PC-9 (cell line): ENCODE measurements at regions not wholly inside any gene's neighbourhood (a gene's known extent, or its start where the extent isn't known, plus 50 kb on each side); places are given as distances from the start of the nearest gene placed in this dataset.

Experiments used
- BruUV-seq: library from RNA; stranded (reverse); fragments of 400-500 nt; replicated peaks from 2 replicates; lab custom pipeline; 2021; lab: Mats Ljungman, UMichigan
- CTCF ChIA-PET: fragments of 300-600 bp; sonication (Branson Sonifier 250); formaldehyde crosslinking; loops from one replicate; lab custom pipeline; 2022; ENCODE audit warnings: antibody characterized with exemption; lab: Charles Lee
- POLR2A ChIA-PET: fragments of 300-600 bp; sonication (Branson Sonifier 250); formaldehyde crosslinking; loops from one replicate; lab custom pipeline; 2022; ENCODE audit warnings: antibody characterized with exemption; ENCODE audit not compliant: unreplicated experiment; lab: Charles Lee
- DNase-seq, 2 experiments: peaks; one replicate each; pipeline versions ENCODE4 v3.0.0 to v3.0.0-alpha.2; 2015 to 2022; ENCODE audit warnings: mixed read lengths in 1 of 2
- H2AFZ ChIP-seq: fragments of 200-600 bp; sonication (generic); 2 replicates; pipeline ENCODE4 v1.8.1; 2017; ENCODE audit warnings: antibody characterized with exemption
- H3F3A ChIP-seq: fragments of 200-600 bp; sonication (generic); 2 replicates; pipeline ENCODE4 v1.8.1; 2017; ENCODE audit warnings: antibody characterized with exemption, mild to moderate bottlenecking, low read depth; ENCODE audit not compliant: insufficient read depth
- H3K27ac ChIP-seq: fragments of 200-600 bp; sonication (generic); 2 replicates; pipeline ENCODE4 v1.6.1; 2016; ENCODE audit warnings: mixed run types
- H3K27me3 ChIP-seq: fragments of 200-600 bp; sonication (generic); 2 replicates; pipeline ENCODE4 v1.6.1; 2016; ENCODE audit warnings: low read depth, mixed run types; ENCODE audit not compliant: insufficient read depth
- H3K36me3 ChIP-seq: fragments of 200-600 bp; sonication (generic); 2 replicates; pipeline ENCODE4 v1.6.1; 2016; ENCODE audit warnings: low read depth, mixed run types
- H3K4me1 ChIP-seq: fragments of 200-600 bp; sonication (generic); replicated peaks from 2 replicates; pipeline ENCODE4 v1.6.1; 2016; ENCODE audit warnings: mixed run types; ENCODE audit not compliant: insufficient read depth
- H3K4me2 ChIP-seq: fragments of 200-600 bp; sonication (generic); 2 replicates; pipeline ENCODE4 v1.6.1; 2017; ENCODE audit warnings: mixed run types
- H3K4me3 ChIP-seq: fragments of 200-600 bp; sonication (generic); 2 replicates; pipeline ENCODE4 v1.6.1; 2016; ENCODE audit warnings: mixed run types
- H3K79me2 ChIP-seq: fragments of 200-600 bp; sonication (generic); 2 replicates; pipeline ENCODE4 v1.6.1; 2017; ENCODE audit warnings: low read depth, mixed run types
- H3K9me2 ChIP-seq: fragments of 200-600 bp; sonication (generic); 2 replicates; pipeline ENCODE4 v1.8.1; 2017; ENCODE audit warnings: mild to moderate bottlenecking; ENCODE audit not compliant: insufficient read depth
- H3K9me3 ChIP-seq: fragments of 200-600 bp; sonication (generic); 2 replicates; pipeline ENCODE4 v1.8.1; 2016; ENCODE audit warnings: low read depth; ENCODE audit not compliant: insufficient read depth
- H4K20me1 ChIP-seq: fragments of 200-600 bp; sonication (generic); 2 replicates; pipeline ENCODE4 v1.8.1; 2017; ENCODE audit not compliant: insufficient read depth
- EZH2 ChIP-seq: fragments of 200-600 bp; sonication (generic); IDR thresholded peaks from 2 replicates; pipeline ENCODE4 v1.8.0; 2017; ENCODE audit warnings: antibody characterized with exemption, low read depth
- intact Hi-C: fragments of 100-400 bp; cut with micrococcal nuclease; formaldehyde crosslinking; loops from one replicate; pipeline ENCODE4 v1.10.0; 2022; ENCODE audit not compliant: unreplicated experiment
- TF ChIP-seq, protein P1 (sequence below): fragments of 200-600 bp; sonication (generic); conservative IDR thresholded peaks from 2 replicates; pipeline ENCODE4 v1.6.1; 2017; ENCODE audit warnings: mixed run types, antibody characterized with exemption, mild to moderate bottlenecking, moderate library complexity

DNA sequence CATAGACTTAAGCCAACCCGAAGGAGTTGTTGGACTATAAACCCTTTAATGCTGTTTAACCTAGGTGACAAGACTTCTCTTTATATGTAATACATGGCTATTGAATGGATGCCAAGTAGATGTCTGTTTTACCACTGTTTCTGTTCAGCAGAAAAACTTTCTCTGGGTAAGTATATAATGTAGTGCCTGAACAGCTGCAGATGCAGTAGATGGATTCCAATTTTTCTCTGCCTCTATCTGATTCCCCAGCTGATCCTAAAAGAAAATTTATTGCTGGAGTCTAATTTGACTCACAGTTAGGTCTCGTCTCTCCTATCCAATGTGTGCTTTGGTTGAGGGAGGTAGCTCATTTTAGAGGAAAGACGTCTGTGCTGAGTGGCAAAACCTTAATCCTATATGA, 256.5 kb upstream of the CBLB start:
- no peak overlapping the region for H3K4me2 ChIP-seq
- intact Hi-C loops, result no loop called here
- no peak overlapping the region for H3K27ac ChIP-seq
- H3F3A ChIP-seq, result no peaks in the 10 kb centered on the region
- H3K9me2 ChIP-seq, result 0 out of 2 replicates have a peak, but pooled peaks cover 7% of the 10 kb centered on the region
- H3K4me1 ChIP-seq, result peaks cover 20% of the 10 kb centered on the region
- H3K79me2 ChIP-seq, result no peaks in the 10 kb centered on the region
- H2AFZ ChIP-seq, result no peak overlapping the region
- H3K27me3 ChIP-seq, result no peaks in the 10 kb centered on the region
- ChIA-PET POLR2A (no interaction called here), CTCF (interaction anchor here (0.7 kb wide), 1 partner anchor 608 kb away, joined by 3 read pairs; no protein-coding TSS in a partner anchor)
- no peak for TF ChIP-seq EZH2
- TF ChIP-seq, protein P1, sequence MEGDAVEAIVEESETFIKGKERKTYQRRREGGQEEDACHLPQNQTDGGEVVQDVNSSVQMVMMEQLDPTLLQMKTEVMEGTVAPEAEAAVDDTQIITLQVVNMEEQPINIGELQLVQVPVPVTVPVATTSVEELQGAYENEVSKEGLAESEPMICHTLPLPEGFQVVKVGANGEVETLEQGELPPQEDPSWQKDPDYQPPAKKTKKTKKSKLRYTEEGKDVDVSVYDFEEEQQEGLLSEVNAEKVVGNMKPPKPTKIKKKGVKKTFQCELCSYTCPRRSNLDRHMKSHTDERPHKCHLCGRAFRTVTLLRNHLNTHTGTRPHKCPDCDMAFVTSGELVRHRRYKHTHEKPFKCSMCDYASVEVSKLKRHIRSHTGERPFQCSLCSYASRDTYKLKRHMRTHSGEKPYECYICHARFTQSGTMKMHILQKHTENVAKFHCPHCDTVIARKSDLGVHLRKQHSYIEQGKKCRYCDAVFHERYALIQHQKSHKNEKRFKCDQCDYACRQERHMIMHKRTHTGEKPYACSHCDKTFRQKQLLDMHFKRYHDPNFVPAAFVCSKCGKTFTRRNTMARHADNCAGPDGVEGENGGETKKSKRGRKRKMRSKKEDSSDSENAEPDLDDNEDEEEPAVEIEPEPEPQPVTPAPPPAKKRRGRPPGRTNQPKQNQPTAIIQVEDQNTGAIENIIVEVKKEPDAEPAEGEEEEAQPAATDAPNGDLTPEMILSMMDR, result no peak
- no peak for DNase-seq
- no peaks in the 10 kb centered on the region for H4K20me1 ChIP-seq
- no peak overlapping the region for H3K4me3 ChIP-seq
- 0 out of 2 replicates have a peak, but pooled peaks cover 3% of the 10 kb centered on the region for H3K9me3 ChIP-seq
- H3K36me3 ChIP-seq, result no peaks in the 10 kb centered on the region
- no TSS peak for BruUV-seq

DNA sequence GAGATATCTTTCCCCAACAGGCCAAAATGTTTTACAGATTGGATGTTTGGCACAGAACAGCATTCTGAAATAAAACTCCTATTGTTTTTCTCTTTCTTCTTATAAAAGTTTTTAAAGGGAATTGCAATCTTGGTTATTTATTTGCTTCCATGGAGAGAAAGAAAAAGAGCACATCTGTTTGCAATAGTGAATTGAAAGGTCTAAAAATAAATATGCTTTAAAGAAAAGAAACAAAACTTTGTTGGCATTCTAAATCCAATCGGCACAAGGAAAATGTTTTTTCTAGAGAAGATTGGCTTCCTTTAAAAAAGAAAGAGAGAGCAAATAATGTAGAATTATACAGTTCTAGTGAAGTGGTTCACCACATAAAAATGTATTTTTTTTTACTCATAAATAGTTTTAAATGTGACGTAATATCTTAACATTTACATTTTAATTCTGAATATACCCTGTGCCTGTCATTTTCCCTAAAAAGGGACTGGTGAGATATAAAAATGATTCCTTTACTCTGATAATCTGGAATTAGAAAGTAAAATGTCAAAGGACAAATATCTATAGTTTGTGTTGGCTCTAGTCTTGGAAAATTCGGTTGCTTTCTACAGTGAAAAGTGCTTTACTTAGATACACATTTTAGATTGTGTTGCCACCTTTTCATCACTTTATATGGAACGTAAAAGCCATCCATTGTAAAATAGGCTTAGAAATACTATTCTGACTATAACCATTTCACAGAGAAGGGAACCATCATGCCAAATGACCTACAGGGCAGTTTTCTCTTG, 257.4 kb upstream of the CBLB start:
- H3K4me2 ChIP-seq, result no peak overlapping the region
- no peaks in the 10 kb centered on the region for H3K9me2 ChIP-seq
- POLR2A ChIA-PET, result no interaction called here
- DNase-seq, result no peak
- no peaks in the 10 kb centered on the region for H3F3A ChIP-seq
- BruUV-seq, result no TSS peak
- H3K27ac ChIP-seq, result no peak overlapping the region
- 0 out of 2 replicates have a peak, but pooled peaks cover 3% of the 10 kb centered on the region for H3K9me3 ChIP-seq
- no peaks in the 10 kb centered on the region for H3K36me3 ChIP-seq
- no peaks in the 10 kb centered on the region for H3K27me3 ChIP-seq
- TF ChIP-seq, protein P1, result no peak
- no peak for TF ChIP-seq EZH2
- intact Hi-C loops, result no loop called here
- no peak overlapping the region for H3K4me3 ChIP-seq
- CTCF ChIA-PET, result no interaction called here
- H3K4me1 ChIP-seq, result peaks cover 18% of the 10 kb centered on the region
- no peaks in the 10 kb centered on the region for H3K79me2 ChIP-seq
- no peak overlapping the region for H2AFZ ChIP-seq
- H4K20me1 ChIP-seq, result no peaks in the 10 kb centered on the region

DNA sequence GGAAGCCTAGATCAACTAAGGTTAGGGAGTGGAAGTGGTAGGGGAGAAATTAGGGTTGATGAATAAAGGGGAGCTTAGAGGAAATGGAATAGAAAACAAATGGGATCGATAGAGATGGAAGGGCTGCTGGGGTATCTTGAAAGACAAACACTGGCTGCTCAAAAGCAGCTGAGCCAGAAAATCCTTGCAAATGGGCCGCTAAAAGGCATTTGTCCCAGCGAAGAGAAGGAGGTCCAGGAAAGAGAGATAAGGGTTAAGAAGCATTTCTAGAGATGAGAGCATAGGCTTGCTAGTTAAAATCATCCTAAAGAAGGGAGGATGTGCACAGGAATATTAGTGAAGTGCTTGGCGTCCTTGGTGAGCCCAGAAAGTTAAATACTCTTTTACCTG, 258.0 kb upstream of the CBLB start:
- ChIA-PET CTCF (no interaction called here), POLR2A (no interaction called here)
- Histone ChIP-seq H4K20me1 (no peaks in the 10 kb centered on the region), H3K36me3 (no peaks in the 10 kb centered on the region), H3K9me2 (no peaks in the 10 kb centered on the region), H2AFZ (no peak overlapping the region), H3K4me3 (no peak overlapping the region), H3K79me2 (no peaks in the 10 kb centered on the region), H3K27ac (no peak overlapping the region), H3K4me1 (peaks cover 12% of the 10 kb centered on the region), H3F3A (no peaks in the 10 kb centered on the region), H3K27me3 (no peaks in the 10 kb centered on the region), H3K9me3 (0 out of 2 replicates have a peak, but pooled peaks cover 3% of the 10 kb centered on the region), H3K4me2 (no peak overlapping the region)
- intact Hi-C loops, result no loop called here
- TF ChIP-seq, protein P1, result no peak
- TF ChIP-seq EZH2, result no peak
- no TSS peak for BruUV-seq
- no peak for DNase-seq
